ENCODE measurements at regions not wholly inside any gene's neighbourhood (a gene's known extent, or its start where the extent isn't known, plus 50 kb on each side); places are given as distances from the start of the nearest gene placed in this dataset.

DNA sequence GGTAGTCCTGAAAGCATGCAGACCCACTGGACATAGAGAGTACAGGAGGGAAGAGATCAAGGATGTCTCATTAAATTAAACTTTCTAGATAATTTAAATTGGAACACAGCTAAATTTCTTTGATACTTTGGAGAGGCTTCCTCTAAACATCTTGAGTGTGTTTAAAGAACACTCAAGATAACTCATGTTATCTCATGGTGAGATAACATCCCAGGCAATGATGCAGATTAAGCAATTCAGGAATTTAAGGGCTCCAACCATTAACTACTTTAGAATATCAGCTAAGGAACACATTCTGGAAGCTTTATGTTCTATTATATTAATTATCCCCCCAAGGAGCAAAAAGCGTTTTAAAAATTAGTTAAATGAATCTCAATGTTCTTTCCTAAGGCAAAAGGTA, 289.2 kb upstream of the RUNX1 start:
- Histone ChIP-seq H2BK5ac (ENCODE audit: insufficient read length, low read length) (no peak overlapping the region), H3K27me3 (ENCODE audit: insufficient read depth, low read length) (no peaks in the 10 kb centered on the region), H4K20me1 (ENCODE audit: control insufficient read depth, insufficient read depth, insufficient read length) (no peaks in the 10 kb centered on the region), H3K23ac (ENCODE audit: insufficient read length, low read depth, low read length) (no peak overlapping the region), H3K79me2 (ENCODE audit: insufficient read depth, low read length) (no peaks in the 10 kb centered on the region), H4K91ac (ENCODE audit: insufficient read length, low read depth, low read length) (no peak overlapping the region), H3K27ac (ENCODE audit: insufficient read length, low read depth, low read length) (no peak overlapping the region), H3K23me2 (ENCODE audit: insufficient read length, low read depth, low read length, poor library complexity, severe bottlenecking) (no peaks in the 10 kb centered on the region), H2BK120ac (ENCODE audit: low read depth, low read length, poor library complexity, severe bottlenecking) (no peak overlapping the region), H3K4me1 (ENCODE audit: insufficient read depth, low read length) (no peaks in the 10 kb centered on the region), H3K9me3 (ENCODE audit: control insufficient read depth, low read depth, low read length) (no peaks in the 10 kb centered on the region), H3K4me2 (ENCODE audit: insufficient read depth, insufficient read length, low read length) (no peak overlapping the region), H3K56ac (ENCODE audit: insufficient read length, low read depth, low read length) (no peak overlapping the region), H4K8ac (replicated peaks; ENCODE audit: insufficient read length, low read depth, low read length) (no peak overlapping the region), H2BK20ac (ENCODE audit: low read depth, low read length, poor library complexity, severe bottlenecking) (no peak overlapping the region), H2AFZ (ENCODE audit: low read length) (no peak overlapping the region), H2AK5ac (ENCODE audit: insufficient read length, low read length) (no peak overlapping the region), H3K4ac (ENCODE audit: low read depth, low read length) (no peak overlapping the region), H2BK12ac (ENCODE audit: insufficient read length, low read depth, low read length) (no peak overlapping the region), H3K79me1 (ENCODE audit: insufficient read depth, low read depth, low read length, poor library complexity, severe bottlenecking) (no peaks in the 10 kb centered on the region), H3T11ph (ENCODE audit: low read length) (no peak overlapping the region), H4K5ac (ENCODE audit: insufficient read length, low read depth, low read length) (no peak overlapping the region), H3K18ac (ENCODE audit: insufficient read length, low read depth, low read length) (no peak overlapping the region), H2BK15ac (ENCODE audit: low read depth, low read length) (no peak overlapping the region), H3K14ac (ENCODE audit: insufficient read depth, low read length) (no peak overlapping the region), H3K9ac (ENCODE audit: extremely low read depth, insufficient read length, low read length) (no peak overlapping the region)
- Mint-ChIP-seq H3K9me3 (peaks cover 0 to 2% of the 10 kb centered on the region in 2 experiments; a peak in 2 of 5 replicates), H3K36me3 (ENCODE audit: insufficient read depth in 1 of 3, low read depth in 3 of 3) (peaks cover 0 to 2% (median 0%) of the 10 kb centered on the region in 3 experiments; a peak in 1 of 7 replicates), H3K27ac (no peak overlapping the region), H3K4me3 (no peak overlapping the region), H3K4me1 (peaks cover 4% of the 10 kb centered on the region in 2 experiments; a peak in 2 of 4 replicates), H3K27me3 (ENCODE audit: low read depth) (no peaks in the 10 kb centered on the region; the same call in 1 of the 2 replicates)
- WGBS (ENCODE audit: extremely low coverage, insufficient read length, low lambda C conversion rate): no CpG with 5 or more reads among the region's 1 CpG
- TF ChIP-seq CTCF (conservative IDR thresholded peaks at IDR 0.05): no peak
- no peak for DNase-seq

Data from H9 (cell line).